RCC 7860 (cell line): ENCODE measurements at regions not wholly inside any gene's neighbourhood (a gene's known extent, or its start where the extent isn't known, plus 50 kb on each side); places are given as distances from the start of the nearest gene placed in this dataset.

Experiments used
- DNase-seq: peaks from one replicate; pipeline ENCODE4 v3.0.0-alpha.2; 2015; ENCODE audit warnings: low spot score
- FAIRE-seq: peaks from 2 replicates; lab custom pipeline; 2012; peaks lifted over from hg19 to GRCh38; lab: Jason Lieb, UNC

DNA sequence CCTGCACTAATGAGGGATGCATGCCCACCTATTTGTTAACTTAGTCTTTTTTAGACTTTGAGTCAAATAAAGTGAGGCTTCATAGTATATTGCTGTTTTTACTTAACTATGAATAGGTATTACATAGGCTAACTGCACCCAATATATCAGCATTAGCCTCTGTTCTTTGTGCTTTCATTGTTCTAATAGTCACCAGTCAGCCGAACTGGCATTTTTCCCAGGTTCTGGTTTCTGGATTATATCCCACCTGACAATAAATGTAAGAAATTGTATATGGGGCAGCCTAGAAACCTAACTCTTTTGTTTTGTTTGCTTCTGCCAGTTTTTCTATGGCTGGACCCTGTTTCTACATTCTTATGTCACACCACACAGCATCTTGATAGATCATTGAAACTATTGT lies 1672.4 kb upstream of the LRRTM1 start:
- DNase-seq (no peak), FAIRE-seq (no peak)

DNA sequence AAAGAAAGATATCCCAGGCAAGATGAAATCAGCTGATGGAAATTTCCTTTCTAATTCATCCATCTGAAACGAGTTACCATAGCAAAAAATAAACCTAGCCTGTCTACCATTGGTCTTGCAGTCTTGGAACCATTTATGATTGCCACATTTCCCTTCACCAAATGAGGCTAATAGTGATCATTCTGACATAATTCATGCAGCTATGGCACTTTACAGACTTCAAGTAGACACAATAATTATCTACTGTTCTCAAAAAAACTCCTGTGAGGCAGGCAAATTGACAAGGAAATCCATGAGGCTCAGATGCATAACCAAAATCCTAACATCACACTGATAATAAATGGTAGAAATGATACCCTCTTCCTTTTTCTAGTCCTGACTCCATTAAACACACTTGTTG lies 1669.7 kb upstream of the LRRTM1 start:
- no peak for FAIRE-seq
- DNase-seq: no peak

DNA sequence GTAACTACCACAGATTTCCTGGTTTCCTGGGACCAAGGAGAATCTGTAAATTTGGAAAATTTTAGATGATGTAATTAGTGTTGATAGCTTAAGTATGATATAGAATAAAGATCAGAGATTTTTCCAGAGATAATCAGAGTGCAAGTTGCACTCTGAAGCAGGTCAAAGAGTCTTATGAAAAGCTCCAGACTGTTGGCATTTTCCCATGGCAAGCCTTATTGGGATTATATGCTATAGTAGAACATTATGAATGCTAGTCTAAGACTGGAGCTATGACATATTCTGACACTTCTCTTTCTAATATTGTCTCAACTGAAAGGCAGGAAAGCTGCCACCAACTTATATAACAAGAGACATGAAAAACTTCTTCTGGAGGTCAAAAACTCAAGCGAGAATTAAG lies 1638.3 kb upstream of the LRRTM1 start:
- no peak for DNase-seq

DNA sequence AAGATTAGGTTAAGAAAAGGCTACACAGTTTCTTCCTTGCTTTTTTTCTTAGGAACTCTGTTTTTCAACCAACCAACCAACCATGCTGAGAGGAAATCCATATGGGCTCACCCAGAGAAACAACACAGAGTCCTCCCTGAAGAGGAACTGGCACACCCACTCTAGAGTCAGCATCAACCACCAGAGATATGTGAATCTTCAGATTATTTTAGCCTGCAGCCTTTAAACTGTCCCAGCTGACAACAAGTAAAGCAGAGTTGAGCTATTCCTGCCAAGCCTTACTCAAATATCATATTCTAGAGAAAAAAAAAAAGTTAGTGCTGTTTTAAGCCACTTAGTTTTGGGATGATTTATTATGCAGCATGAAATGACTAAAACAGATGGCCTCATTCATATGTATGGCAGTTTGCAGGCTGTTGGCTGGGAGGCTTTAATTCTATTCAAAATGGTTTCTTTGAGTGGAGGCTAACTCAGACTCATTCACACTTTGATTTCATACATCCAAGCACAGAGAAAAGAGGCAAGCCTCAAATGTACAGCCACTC lies 1637.7 kb upstream of the LRRTM1 start:
- FAIRE-seq (no peak), DNase-seq (no peak)

More for the DNA sequence above, 1638.3 kb upstream of the LRRTM1 start:
- FAIRE-seq: no peak

DNA sequence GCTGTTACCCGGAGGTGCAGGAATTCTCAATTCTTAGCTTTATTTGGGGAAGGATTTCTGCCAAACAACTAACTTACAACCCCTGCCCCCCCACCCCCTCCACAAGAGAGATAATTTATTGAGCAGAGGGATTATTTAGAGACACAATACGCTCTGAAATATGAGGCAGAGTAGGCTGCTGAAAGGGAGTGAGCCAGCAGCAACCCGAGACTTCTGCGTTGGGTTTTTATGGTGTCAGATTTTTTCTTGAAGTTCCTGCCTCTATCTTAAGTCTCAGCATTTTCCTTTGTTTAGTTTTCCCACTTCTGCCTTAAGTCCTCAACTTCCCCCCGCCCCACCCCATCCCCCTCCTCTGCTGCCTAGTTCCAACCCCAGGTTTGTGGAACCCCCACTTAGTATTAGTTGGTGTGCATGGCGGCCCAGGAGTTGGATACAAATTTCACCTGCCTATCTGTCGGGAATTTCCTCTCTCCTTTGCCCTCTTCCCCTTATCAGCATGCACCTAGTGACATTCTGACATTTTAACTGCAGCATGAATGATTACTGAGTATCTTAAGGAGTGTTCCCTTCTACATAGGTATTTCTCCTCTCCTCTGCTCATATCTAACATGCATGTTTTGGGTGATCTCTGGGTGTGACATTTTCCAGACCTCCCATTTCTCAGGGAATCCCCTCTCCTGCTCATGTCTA lies 1635.9 kb upstream of the LRRTM1 start:
- FAIRE-seq (no peak), DNase-seq (no peak)

DNA sequence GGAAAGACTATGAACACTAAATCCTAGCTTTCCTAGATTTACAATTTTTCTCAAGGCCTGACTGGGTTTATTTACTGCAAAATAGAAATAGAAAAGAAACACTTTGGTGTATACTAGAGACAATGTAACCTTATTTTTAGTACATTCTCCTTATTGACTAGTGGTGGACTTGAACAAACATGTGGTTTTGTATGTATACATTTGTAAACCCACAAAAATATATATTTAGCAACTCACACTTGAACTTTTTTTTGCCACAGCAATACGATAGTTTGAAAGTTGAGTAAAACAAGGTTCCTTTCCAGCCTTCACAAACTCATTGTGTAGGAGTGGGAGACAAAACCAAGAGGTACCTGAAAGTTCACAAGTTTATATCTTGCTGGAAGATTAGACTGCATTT lies 1633.4 kb upstream of the LRRTM1 start:
- DNase-seq: no peak
- FAIRE-seq: no peak

DNA sequence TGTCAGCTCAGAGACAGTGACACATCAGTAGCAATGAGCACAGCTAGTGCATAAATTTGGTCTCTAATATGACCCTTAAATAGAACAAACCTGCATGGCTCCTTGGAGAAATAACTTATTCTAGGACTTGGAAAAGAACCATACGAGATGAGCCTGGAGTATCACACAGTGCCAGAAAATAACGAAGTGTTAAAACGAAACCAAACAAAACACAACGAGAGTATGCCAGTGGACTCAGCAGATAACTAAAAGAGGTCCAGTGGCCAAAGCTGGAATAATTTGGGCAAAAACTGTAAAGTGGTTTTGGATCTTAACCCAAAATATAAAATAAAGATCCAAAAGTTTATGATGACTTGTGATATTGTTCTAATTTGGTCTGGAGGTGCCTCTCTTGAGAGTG lies 1599.0 kb upstream of the LRRTM1 start:
- no peak for DNase-seq
- FAIRE-seq: no peak

DNA sequence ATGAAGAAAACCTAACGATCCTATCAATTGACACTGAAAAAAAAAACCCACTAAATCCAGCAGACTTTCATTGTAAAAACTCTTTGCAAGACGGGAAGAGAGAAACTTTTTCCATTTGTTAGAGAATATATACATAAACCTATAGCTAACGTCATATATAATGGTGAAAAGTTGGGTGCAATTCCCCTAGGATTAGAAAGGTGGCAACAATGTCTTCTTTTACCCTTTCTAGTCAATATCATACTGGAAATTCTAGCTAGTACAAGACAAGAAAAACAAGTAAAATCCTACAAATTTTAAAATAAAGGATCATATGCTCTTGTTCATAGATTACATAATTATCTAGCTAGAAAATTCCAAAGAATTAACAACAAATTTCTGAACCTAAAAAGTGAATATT lies 1596.5 kb upstream of the LRRTM1 start:
- no peak for DNase-seq
- peak; percentile 2 for FAIRE-seq

DNA sequence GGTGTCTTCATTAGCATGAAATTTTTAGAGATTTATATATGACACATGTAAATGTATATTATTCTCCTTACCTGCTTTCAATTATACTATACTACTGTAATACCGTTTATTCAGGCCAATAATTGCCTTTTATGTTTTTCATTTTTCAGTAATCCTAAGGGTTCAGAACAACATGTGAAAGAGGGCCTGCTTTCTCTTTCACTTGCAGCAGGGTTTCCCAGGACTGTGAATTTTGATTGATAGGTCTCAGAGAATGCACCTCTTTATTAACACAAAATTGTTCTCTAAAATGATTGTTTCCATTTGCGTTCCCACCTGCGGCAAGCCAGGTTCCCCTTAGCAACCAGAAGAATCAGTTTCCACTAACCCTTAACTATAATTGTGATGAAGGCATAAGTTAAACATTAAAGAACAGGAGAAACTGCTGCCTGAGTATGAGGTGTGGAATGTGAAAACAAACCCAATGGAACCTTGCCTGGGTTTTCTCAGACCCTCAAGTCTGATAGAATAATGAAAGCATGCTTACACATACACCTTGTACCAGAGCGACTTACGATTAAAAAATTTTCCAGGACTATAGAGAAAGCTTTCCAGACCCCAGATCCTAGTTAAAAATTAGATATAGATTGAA lies 1591.2 kb upstream of the LRRTM1 start:
- FAIRE-seq (peak; percentile 94), DNase-seq (peak; percentile 79)

DNA sequence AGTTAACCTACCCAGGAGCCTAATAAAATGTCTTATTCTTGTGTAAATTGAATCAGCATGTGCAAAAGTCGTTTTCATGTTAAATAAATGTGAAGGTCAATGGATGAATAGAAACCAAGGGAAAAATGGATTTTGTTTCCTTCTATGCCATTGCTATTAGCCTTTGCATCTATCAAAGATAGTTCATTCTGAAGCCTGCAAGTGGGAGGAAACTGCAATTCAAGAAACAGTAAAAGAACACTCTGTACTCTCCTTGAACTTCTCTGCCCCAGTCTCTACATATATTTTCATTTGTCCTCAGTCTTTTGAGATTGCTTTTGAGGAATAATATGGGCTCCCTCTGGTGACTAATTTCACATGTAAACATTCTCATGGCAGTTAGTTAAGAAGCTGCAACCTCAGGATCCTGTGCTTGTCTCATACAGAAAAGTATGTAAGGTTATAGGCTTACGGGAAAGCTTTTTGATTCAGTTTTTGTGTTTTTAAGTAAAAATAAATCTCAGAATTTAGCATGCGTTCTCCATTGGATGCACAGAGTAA lies 1590.0 kb upstream of the LRRTM1 start:
- peak; percentile 26 for DNase-seq
- peak; percentile 23 for FAIRE-seq

DNA sequence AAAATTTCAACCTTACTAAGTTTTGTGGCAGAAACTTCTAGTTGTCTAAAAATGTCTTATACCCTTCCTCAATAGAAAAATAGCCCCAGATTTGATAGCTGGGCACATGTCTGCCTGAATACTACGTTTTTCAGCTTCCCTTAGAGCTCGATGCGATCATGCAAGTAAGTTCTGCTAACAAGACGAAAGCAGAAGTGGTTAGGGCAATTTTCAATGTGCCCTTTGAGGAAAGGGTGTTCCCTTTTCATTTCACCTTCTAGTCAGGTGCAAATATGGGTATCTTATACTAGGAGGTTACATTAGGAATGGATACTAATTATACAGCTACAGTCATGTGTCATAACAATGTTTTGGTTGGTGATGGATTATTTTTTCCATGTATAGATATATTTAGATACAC lies 1572.1 kb upstream of the LRRTM1 start:
- FAIRE-seq: no peak
- no peak for DNase-seq

DNA sequence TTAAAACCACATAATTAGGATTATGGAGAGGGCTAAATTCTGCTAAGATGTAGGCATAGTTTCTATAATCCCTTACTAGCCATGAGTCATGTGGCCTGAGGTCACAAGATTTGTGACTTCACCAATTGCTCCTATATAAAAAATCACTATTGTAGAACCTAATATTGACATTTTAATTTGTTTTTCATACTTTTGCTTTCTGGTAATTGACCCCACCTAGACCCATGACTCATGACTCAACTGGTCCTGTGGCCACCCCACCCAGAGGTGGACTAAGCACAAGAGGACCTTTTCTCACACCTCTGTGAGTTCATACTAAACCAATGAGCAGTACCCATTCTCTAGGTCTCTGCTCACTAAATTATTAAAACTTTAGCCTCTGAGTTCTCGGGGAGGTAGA lies 1567.5 kb upstream of the LRRTM1 start:
- DNase-seq: no peak
- FAIRE-seq: no peak

DNA sequence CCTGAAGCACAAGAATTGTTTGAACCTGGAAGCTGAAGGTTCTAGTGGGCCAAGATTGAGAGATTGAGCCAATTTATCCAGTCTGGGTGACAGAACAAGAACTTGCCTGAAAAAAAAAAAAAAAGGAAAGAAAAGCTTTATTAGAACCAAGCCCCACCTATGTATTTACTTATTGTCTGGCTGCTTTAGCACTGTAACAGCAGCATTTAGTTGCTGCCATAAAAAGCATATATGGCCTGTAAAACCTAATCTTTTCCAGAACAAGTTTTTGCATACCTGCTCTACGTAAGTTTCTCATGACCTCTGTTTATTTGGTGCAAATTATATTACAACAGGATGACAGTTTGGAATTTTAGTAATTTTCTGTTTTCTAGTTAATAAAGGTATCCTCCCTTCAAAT lies 1565.6 kb upstream of the LRRTM1 start:
- no peak for FAIRE-seq

DNA sequence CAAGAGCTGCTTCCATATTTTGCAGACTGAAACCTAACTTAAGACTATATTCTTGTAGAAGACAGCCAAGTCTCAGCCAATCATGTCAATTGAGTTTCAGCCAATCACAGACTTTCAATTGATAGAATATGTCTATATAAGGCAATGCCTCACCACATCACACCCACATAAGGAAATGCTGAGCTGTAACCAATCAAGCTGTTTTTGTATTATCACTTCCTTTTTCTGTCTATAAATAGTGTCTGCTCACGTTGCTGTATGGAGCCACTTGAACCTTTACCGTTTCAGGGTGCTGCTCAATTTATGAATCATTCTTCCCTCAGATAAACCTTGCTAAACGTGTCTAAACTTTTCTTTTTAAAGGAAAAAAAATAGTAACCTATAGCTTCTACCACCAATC lies 1554.4 kb upstream of the LRRTM1 start:
- FAIRE-seq: no peak
- no peak for DNase-seq

More for the DNA sequence above, 1565.6 kb upstream of the LRRTM1 start:
- no peak for DNase-seq

DNA sequence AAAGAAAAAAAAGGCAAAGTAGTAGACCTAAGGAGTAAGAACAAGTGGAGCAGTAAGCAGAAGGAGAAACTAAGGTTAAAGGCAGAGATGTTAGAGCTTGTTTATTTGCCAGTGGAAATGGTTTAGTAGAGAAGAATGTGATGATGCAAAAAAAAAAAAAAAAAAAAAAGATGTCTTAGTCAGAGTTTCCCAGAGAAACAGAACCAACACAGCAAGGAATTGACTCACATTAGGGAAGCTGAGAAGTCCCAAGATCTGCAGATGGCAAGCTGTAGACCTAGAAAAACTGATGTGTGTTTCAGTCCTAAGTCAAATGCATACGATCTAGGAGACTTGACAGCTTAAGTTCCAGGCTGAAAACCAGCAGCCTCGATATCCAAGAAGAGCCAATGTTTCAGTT lies 1548.8 kb upstream of the LRRTM1 start:
- peak; percentile 19 for DNase-seq
- FAIRE-seq: no peak

DNA sequence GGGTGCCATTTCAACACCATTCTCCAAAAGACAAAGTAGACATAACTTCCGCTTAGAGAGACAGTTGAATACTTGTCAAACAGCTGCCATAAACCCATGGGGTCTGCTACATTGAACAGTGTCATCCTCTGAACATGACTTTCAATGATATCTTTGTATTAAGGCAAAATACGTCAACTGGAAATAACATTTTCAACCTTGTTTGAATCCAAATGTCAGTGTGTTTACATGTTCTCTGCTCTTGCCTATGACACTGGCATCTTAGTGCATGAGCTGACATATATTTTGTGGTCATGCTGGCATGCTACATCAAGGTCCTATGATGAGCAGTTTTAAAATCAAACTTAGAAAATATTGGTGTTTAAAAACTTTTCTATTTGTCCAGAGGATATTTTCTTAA lies 1548.1 kb upstream of the LRRTM1 start:
- no peak for DNase-seq
- no peak for FAIRE-seq

DNA sequence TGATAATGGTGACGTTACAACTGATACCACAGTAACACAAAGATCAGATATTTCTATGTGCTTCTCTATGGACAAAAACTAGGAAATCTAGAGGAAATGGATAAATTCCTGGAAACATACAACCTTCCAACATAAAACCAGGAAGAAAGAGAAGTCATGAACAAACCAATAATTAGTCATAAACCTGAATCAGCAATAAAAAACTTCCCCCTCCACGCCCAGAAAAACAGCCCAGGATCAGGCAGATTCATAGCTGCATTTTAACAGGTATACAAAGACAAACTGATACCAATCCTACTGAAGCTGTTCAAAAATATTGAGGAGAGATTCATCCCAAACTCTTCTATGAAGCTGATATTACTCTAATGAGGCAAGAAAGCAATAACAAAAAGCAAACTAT lies 1535.2 kb upstream of the LRRTM1 start:
- FAIRE-seq: no peak
- DNase-seq: no peak

DNA sequence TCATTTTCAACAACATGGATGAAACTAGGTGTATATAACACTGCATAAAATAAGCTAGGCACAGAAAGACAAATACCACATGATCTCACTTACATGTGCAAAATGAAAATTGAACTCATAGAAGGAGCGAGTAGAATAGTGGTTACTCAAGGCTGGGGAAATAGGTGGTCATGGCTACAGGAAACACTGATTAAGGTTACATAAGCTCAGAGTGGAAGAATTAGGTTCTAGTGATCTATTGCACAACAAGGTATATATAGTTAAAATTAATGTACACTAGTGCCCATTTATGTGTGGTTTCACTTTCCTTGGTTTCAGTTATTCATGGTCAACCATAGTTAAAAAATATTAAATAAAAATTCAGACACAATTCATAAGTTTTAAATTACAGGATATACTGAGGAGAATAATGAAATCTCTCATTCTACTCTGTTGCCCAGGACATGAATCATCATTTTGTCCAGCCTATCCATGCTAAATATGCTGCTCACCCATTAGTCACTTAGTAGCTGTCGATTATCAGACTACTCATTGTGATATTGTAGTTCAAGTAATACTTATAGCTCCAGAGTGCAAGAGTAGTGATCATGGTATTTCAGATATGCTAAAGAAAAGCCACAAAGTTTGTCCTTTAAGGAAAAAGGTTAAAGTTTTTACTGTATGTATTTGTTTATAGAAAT lies 1530.9 kb upstream of the LRRTM1 start:
- FAIRE-seq: peak; percentile 69

DNA sequence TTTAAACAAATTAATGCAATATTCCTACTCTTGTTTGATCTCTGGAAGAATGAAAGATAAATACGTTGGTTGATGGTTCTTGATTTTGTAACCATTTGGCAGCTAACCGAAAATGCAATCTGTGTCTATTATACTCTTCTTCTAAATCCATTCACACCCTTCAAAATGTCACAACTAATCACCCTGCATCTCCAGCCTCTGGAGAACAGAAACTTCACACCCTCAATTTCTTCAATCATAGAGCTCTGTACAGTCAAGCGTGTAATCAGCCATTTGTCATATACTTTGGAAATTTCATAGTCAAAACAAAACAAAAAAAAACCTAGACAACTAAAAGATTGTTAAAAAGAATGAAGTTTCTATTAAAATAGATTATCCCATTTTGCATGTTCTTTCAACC lies 1482.3 kb upstream of the LRRTM1 start:
- DNase-seq (no peak), FAIRE-seq (no peak)

More for the DNA sequence above, 1530.9 kb upstream of the LRRTM1 start:
- DNase-seq: peak; percentile 59

DNA sequence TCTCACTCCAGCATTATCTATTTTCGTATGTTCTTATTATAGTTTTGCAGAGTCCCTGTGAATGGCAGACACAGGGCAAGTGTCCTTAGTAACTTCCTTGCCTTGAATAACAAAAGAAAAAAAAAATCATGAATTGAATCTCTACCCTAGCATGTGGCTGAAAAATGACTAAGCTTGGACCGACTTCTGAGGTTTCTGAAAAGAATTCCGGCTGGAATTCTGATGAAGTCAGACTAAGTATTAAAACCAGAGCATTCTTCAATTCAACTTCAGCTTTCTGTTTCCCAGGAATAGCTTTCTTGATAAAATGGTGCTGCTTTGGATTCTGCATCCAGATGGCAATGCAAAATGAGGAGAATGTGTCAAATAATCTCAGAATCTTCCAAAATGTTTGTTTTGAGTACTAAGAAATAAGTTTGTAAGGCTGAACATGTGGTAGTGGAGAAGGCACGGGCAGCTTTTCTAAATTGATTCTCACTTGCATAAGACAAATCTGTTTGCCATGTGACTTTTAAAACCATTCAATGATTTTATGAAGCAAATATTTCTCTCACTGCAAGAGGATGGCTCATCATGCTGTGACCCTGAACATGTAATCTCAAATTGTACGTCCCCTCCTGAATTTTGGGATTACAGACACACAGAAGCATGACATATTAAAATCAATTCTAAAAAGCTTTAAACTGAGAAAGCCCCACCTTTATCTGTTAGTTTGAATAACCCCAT lies 1462.8 kb upstream of the LRRTM1 start:
- peak; percentile 41 for FAIRE-seq
- peak; percentile 67 for DNase-seq

DNA sequence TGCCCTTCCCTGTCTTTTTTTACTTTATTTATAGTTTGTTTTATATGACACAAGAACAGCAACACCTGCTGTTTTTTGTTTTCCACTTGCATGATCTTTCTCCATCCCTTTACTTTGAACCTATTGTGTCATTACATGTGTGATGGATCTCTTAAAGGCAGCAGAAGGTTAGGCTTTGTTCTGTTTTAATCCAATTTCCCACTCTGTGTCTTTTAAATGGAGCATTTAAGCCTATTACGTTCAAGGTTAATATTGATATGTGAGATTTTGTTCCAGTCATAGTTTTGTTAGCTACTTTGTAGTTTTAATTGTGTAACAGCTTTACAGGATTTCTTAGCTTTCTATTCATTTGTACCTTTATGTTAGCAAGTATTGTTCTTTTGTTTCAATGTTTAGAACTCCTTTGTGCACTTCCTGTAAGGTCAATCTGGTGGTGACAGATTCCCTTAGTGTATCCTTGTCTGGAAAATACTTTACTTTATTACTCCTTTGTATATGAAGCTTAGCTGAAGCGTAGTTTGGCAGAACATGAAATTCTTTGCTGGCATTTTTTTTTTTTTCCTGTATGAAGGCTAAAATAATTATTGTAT lies 1443.0 kb upstream of the LRRTM1 start:
- no peak for FAIRE-seq
- DNase-seq: no peak
